ENCODE measurements at regions not wholly inside any gene's neighbourhood (a gene's known extent, or its start where the extent isn't known, plus 50 kb on each side); places are given as distances from the start of the nearest gene placed in this dataset.

GRCh38 chr18:35770376-35771014, 189.0 kb downstream of the GALNT1 start:
- no peaks in the 10 kb centered on the region for H3K27me3 ChIP-seq (ENCODE audit: insufficient read depth, low read length)
- H3K9me3 ChIP-seq (ENCODE audit: low read depth, low read length): no peaks in the 10 kb centered on the region
- no peak overlapping the region for H3K4me3 ChIP-seq (ENCODE audit: low read length)
- no peaks in the 10 kb centered on the region for H3K4me1 ChIP-seq (ENCODE audit: insufficient read depth, low read length)

GRCh38 chr18:35771172-35771571, 189.6 kb downstream of the GALNT1 start:
- Histone ChIP-seq H3K4me3 (ENCODE audit: low read length) (no peak overlapping the region), H3K4me1 (ENCODE audit: insufficient read depth, low read length) (no peaks in the 10 kb centered on the region), H3K27me3 (ENCODE audit: insufficient read depth, low read length) (no peaks in the 10 kb centered on the region), H3K9me3 (ENCODE audit: low read depth, low read length) (no peaks in the 10 kb centered on the region)

GRCh38 chr18:35775887-35776286, 194.3 kb downstream of the GALNT1 start:
- Histone ChIP-seq H3K4me3 (ENCODE audit: low read length) (no peak overlapping the region), H3K9me3 (ENCODE audit: low read depth, low read length) (no peaks in the 10 kb centered on the region), H3K4me1 (ENCODE audit: insufficient read depth, low read length) (no peaks in the 10 kb centered on the region), H3K27me3 (ENCODE audit: insufficient read depth, low read length) (peaks cover 2% of the 10 kb centered on the region)

- Histone ChIP-seq H3K27me3 (ENCODE audit: insufficient read depth, low read length) (peaks cover 2% of the 10 kb centered on the region), H3K4me3 (ENCODE audit: low read length) (no peak overlapping the region), H3K4me1 (ENCODE audit: insufficient read depth, low read length) (no peaks in the 10 kb centered on the region), H3K9me3 (ENCODE audit: low read depth, low read length) (no peaks in the 10 kb centered on the region)
Observed at GRCh38 chr18:35776473-35776872, 194.9 kb downstream of the GALNT1 start.

GRCh38 chr18:35777039-35777438, 195.4 kb upstream of the RMP24 start:
- Histone ChIP-seq H3K27me3 (ENCODE audit: insufficient read depth, low read length) (peaks cover 2% of the 10 kb centered on the region), H3K9me3 (ENCODE audit: low read depth, low read length) (no peaks in the 10 kb centered on the region), H3K4me1 (ENCODE audit: insufficient read depth, low read length) (no peaks in the 10 kb centered on the region), H3K4me3 (ENCODE audit: low read length) (no peak overlapping the region)

- Histone ChIP-seq H3K27me3 (ENCODE audit: insufficient read depth, low read length) (peaks cover 2% of the 10 kb centered on the region), H3K4me1 (ENCODE audit: insufficient read depth, low read length) (no peaks in the 10 kb centered on the region), H3K4me3 (ENCODE audit: low read length) (no peak overlapping the region), H3K9me3 (ENCODE audit: low read depth, low read length) (no peaks in the 10 kb centered on the region)
Observed at GRCh38 chr18:35778850-35779627, 193.4 kb upstream of the RMP24 start.

GRCh38 chr18:35780937-35781336, 191.5 kb upstream of the RMP24 start:
- Histone ChIP-seq H3K9me3 (ENCODE audit: low read depth, low read length) (no peaks in the 10 kb centered on the region), H3K27me3 (ENCODE audit: insufficient read depth, low read length) (peaks cover 2% of the 10 kb centered on the region), H3K4me1 (ENCODE audit: insufficient read depth, low read length) (no peaks in the 10 kb centered on the region), H3K4me3 (ENCODE audit: low read length) (no peak overlapping the region)

GRCh38 chr18:35782926-35783325, 189.6 kb upstream of the RMP24 start:
- H3K4me3 ChIP-seq (ENCODE audit: low read length): no peak overlapping the region
- H3K27me3 ChIP-seq (ENCODE audit: insufficient read depth, low read length): peaks cover 2% of the 10 kb centered on the region
- H3K9me3 ChIP-seq (ENCODE audit: low read depth, low read length): no peaks in the 10 kb centered on the region
- no peaks in the 10 kb centered on the region for H3K4me1 ChIP-seq (ENCODE audit: insufficient read depth, low read length)

- H3K27me3 ChIP-seq (ENCODE audit: insufficient read depth, low read length): peaks cover 2% of the 10 kb centered on the region
Observed at GRCh38 chr18:35786365-35787042, 186.0 kb upstream of the RMP24 start.

GRCh38 chr18:35789543-35789942, 182.9 kb upstream of the RMP24 start:
- peaks cover 2% of the 10 kb centered on the region for H3K27me3 ChIP-seq (ENCODE audit: insufficient read depth, low read length)
- no peaks in the 10 kb centered on the region for H3K9me3 ChIP-seq (ENCODE audit: low read depth, low read length)
- no peak overlapping the region for H3K4me3 ChIP-seq (ENCODE audit: low read length)
- H3K4me1 ChIP-seq (ENCODE audit: insufficient read depth, low read length): no peaks in the 10 kb centered on the region

More at GRCh38 chr18:35786365-35787042, 186.0 kb upstream of the RMP24 start:
- no peaks in the 10 kb centered on the region for H3K9me3 ChIP-seq (ENCODE audit: low read depth, low read length)
- H3K4me3 ChIP-seq (ENCODE audit: low read length): no peak overlapping the region
- H3K4me1 ChIP-seq (ENCODE audit: insufficient read depth, low read length): no peaks in the 10 kb centered on the region

GRCh38 chr18:35797948-35798347, 174.5 kb upstream of the RMP24 start:
- H3K9me3 ChIP-seq (ENCODE audit: low read depth, low read length): no peaks in the 10 kb centered on the region
- H3K27me3 ChIP-seq (ENCODE audit: insufficient read depth, low read length): peaks cover 7% of the 10 kb centered on the region
- H3K4me3 ChIP-seq (ENCODE audit: low read length): no peak overlapping the region
- no peaks in the 10 kb centered on the region for H3K4me1 ChIP-seq (ENCODE audit: insufficient read depth, low read length)

GRCh38 chr18:35803551-35803950, 168.9 kb upstream of the RMP24 start:
- H3K4me1 ChIP-seq (ENCODE audit: insufficient read depth, low read length): peaks cover 4% of the 10 kb centered on the region
- peaks cover 10% of the 10 kb centered on the region for H3K27me3 ChIP-seq (ENCODE audit: insufficient read depth, low read length)
- no peaks in the 10 kb centered on the region for H3K9me3 ChIP-seq (ENCODE audit: low read depth, low read length)
- no peak overlapping the region for H3K4me3 ChIP-seq (ENCODE audit: low read length)

- H3K4me1 ChIP-seq (ENCODE audit: insufficient read depth, low read length): peaks cover 12% of the 10 kb centered on the region
- H3K4me3 ChIP-seq (ENCODE audit: low read length): no peak overlapping the region
Observed at GRCh38 chr18:35804377-35804776, 168.1 kb upstream of the RMP24 start.

GRCh38 chr18:35807811-35808335, 164.6 kb upstream of the RMP24 start:
- Histone ChIP-seq H3K4me3 (ENCODE audit: low read length) (no peak overlapping the region), H3K9me3 (ENCODE audit: low read depth, low read length) (no peaks in the 10 kb centered on the region), H3K27me3 (ENCODE audit: insufficient read depth, low read length) (peaks cover 2% of the 10 kb centered on the region), H3K4me1 (ENCODE audit: insufficient read depth, low read length) (peaks cover 41% of the 10 kb centered on the region)

More at GRCh38 chr18:35804377-35804776, 168.1 kb upstream of the RMP24 start:
- H3K27me3 ChIP-seq (ENCODE audit: insufficient read depth, low read length): peaks cover 10% of the 10 kb centered on the region
- H3K9me3 ChIP-seq (ENCODE audit: low read depth, low read length): no peaks in the 10 kb centered on the region

- Histone ChIP-seq H3K4me1 (ENCODE audit: insufficient read depth, low read length) (peaks cover 41% of the 10 kb centered on the region), H3K4me3 (ENCODE audit: low read length) (no peak overlapping the region), H3K9me3 (ENCODE audit: low read depth, low read length) (no peaks in the 10 kb centered on the region), H3K27me3 (ENCODE audit: insufficient read depth, low read length) (peaks cover 2% of the 10 kb centered on the region)
Observed at GRCh38 chr18:35808796-35809195, 163.7 kb upstream of the RMP24 start.
